Breast epithelium (tissue), 3 donors: ENCODE measurements at regions not wholly inside any gene's neighbourhood (a gene's known extent, or its start where the extent isn't known, plus 50 kb on each side); places are given as distances from the start of the nearest gene placed in this dataset.

Experiments used
- POLR2A ChIP-seq: fragments of 450-650 bp; IDR thresholded peaks from one replicate; pipeline ENCODE4 v1.6.1; 2016; ENCODE audit warnings: antibody characterized with exemption, mild to moderate bottlenecking, moderate library complexity
- POLR2AphosphoS5 ChIP-seq, 3 donors: sonication (generic); formaldehyde crosslinking; IDR thresholded peaks; one replicate each; pipeline ENCODE4 v1.6.1; 2017; ENCODE audit warnings: antibody characterized with exemption in 3 of 3
- TF ChIP-seq, protein P1 (sequence below), 3 donors: fragments of 450-650 bp; IDR thresholded peaks; one replicate each; pipeline ENCODE4 v1.5.1; 2016 to 2017; ENCODE audit warnings: antibody characterized with exemption in 3 of 3, mild to moderate bottlenecking in 3 of 3, moderate library complexity in 3 of 3

DNA sequence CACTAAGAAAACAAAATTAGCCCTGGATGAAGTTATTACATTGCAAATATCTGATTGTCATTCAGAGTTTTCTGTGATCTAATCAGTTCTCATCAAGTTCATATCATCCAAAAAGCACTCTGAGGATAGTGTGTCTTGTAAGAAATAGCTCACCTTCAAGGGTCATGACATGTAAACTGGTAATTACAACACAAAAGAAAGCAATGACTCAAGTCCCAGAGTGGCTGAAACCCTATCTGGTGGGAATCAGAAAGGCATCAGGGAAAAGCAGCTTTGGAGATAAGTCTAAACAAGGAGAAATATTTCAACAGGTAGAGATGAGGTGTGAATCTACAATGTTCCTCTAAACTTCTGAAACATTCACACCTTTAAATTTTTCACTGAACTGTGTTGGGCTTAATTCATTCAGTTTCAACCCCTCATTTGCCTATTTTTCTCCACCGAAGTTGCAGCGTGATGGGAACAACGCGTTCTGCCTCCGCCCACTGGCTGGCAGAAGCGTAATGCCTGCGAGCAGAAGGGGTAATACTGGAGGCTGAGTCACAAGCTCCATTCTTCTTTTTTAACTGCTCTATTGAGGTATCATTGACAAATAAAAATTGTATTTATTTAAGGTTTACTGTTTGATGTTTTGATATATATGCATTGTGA is 155.2 kb upstream of the IPO5 start:
- TF ChIP-seq, protein P1, sequence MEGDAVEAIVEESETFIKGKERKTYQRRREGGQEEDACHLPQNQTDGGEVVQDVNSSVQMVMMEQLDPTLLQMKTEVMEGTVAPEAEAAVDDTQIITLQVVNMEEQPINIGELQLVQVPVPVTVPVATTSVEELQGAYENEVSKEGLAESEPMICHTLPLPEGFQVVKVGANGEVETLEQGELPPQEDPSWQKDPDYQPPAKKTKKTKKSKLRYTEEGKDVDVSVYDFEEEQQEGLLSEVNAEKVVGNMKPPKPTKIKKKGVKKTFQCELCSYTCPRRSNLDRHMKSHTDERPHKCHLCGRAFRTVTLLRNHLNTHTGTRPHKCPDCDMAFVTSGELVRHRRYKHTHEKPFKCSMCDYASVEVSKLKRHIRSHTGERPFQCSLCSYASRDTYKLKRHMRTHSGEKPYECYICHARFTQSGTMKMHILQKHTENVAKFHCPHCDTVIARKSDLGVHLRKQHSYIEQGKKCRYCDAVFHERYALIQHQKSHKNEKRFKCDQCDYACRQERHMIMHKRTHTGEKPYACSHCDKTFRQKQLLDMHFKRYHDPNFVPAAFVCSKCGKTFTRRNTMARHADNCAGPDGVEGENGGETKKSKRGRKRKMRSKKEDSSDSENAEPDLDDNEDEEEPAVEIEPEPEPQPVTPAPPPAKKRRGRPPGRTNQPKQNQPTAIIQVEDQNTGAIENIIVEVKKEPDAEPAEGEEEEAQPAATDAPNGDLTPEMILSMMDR (IDR thresholded peaks at IDR 0.05) = no peak
- TF ChIP-seq POLR2AphosphoS5 (IDR thresholded peaks at IDR 0.05) = no peak
- TF ChIP-seq POLR2A = no peak
